ENCODE measurements at regions not wholly inside any gene's neighbourhood (a gene's known extent, or its start where the extent isn't known, plus 50 kb on each side); places are given as distances from the start of the nearest gene placed in this dataset.

- intact Hi-C loops (cut with DNase I; ENCODE audit: low total_unique reads), result no loop called here
- no peaks in the 10 kb centered on the region for H3K27me3 ChIP-seq
- TF ChIP-seq POLR2A (IDR thresholded peaks at IDR 0.05), result no peak
- TF ChIP-seq CTCF (IDR thresholded peaks at IDR 0.05), result no peak
- WGBS, 2 donors, result 78 to 84% methylated on average over 3 of the region's 3 CpGs
- DNase-seq, result no peak
- H3K4me1 ChIP-seq, result no peaks in the 10 kb centered on the region
- H3K27ac ChIP-seq, result no peak overlapping the region
- H3K9me3 ChIP-seq, result no peaks in the 10 kb centered on the region
- H3K36me3 ChIP-seq (ENCODE audit: low read depth, missing control alignments), result no peaks in the 10 kb centered on the region
- no peak overlapping the region for H3K4me3 ChIP-seq
These were observed 67.9 kb downstream of the FAM47C start for GRCh38 chrX:37075892-37076595.

- DNase-seq, result no peak
- TF ChIP-seq POLR2A (IDR thresholded peaks at IDR 0.05), result no peak
- TF ChIP-seq CTCF (IDR thresholded peaks at IDR 0.05), result no peak
- no peaks in the 10 kb centered on the region for H3K9me3 ChIP-seq
- no peak overlapping the region for H3K4me3 ChIP-seq
- H3K27me3 ChIP-seq, result no peaks in the 10 kb centered on the region
- intact Hi-C loops (cut with DNase I; ENCODE audit: low total_unique reads), result no loop called here
- H3K27ac ChIP-seq, result no peak overlapping the region
- 70 to 85% methylated on average over 4 of the region's 4 CpGs for WGBS, 2 donors
- H3K4me1 ChIP-seq, result no peaks in the 10 kb centered on the region
- no peaks in the 10 kb centered on the region for H3K36me3 ChIP-seq (ENCODE audit: low read depth, missing control alignments)
These were observed 68.8 kb downstream of the FAM47C start for GRCh38 chrX:37076983-37077382.

GRCh38 chrX:37077646-37078433, 69.7 kb downstream of the FAM47C start:
- 65 to 83% methylated on average over 13 to 32 of the region's 32 CpGs for WGBS, 2 donors
- Histone ChIP-seq H3K27me3 (no peaks in the 10 kb centered on the region), H3K27ac (no peak overlapping the region), H3K4me1 (no peaks in the 10 kb centered on the region), H3K4me3 (peak overlapping the region in 1 of 2 donors; percentile 13), H3K36me3 (ENCODE audit: low read depth, missing control alignments) (no peaks in the 10 kb centered on the region), H3K9me3 (no peaks in the 10 kb centered on the region)
- TF ChIP-seq POLR2A (IDR thresholded peaks at IDR 0.05), result no peak
- no peak for TF ChIP-seq CTCF (IDR thresholded peaks at IDR 0.05)
- intact Hi-C loops (cut with DNase I; ENCODE audit: low total_unique reads), result no loop called here
- no peak for DNase-seq

- peak; percentile 43 for DNase-seq
- Histone ChIP-seq H3K27ac (no peak overlapping the region), H3K4me1 (no peaks in the 10 kb centered on the region), H3K9me3 (no peaks in the 10 kb centered on the region), H3K4me3 (peak overlapping the region in 1 of 2 donors; percentile 13), H3K36me3 (ENCODE audit: low read depth, missing control alignments) (no peaks in the 10 kb centered on the region), H3K27me3 (no peaks in the 10 kb centered on the region)
- no peak for TF ChIP-seq POLR2A (IDR thresholded peaks at IDR 0.05)
- TF ChIP-seq CTCF (IDR thresholded peaks at IDR 0.05), result no peak
- intact Hi-C loops (cut with DNase I; ENCODE audit: low total_unique reads), result no loop called here
- 72 to 76% methylated on average over 13 to 16 of the region's 16 CpGs for WGBS, 2 donors
These were observed 70.2 kb downstream of the FAM47C start for GRCh38 chrX:37078434-37078703.

Measured in testis (tissue), 2 donors.